ENCODE measurements at regions not wholly inside any gene's neighbourhood (a gene's known extent, or its start where the extent isn't known, plus 50 kb on each side); places are given as distances from the start of the nearest gene placed in this dataset.
"Not testable (repeated sequence)": the region's sequence is repeated elsewhere in the genome, so short reads cannot be mapped to it uniquely, and the experiment has no call there.

GRCh38 chr9:1880038-1880565 is 135.0 kb upstream of the SMARCA2 start:
- H3K9ac ChIP-seq (ENCODE audit: low read length in 5 of 5): no peak overlapping the region
- H3K4me1 ChIP-seq (ENCODE audit: control insufficient read depth in 5 of 5, insufficient read depth in 5 of 5, low read length in 5 of 5): peaks cover 0 to 8% (median 5%) of the 10 kb centered on the region in 5 donors
- H3K36me3 ChIP-seq (ENCODE audit: control insufficient read depth in 5 of 5, insufficient read depth in 5 of 5, low read length in 5 of 5): no peaks in the 10 kb centered on the region
- no peak overlapping the region for H3K27ac ChIP-seq (ENCODE audit: low read depth, low read length)
- no peaks in the 10 kb centered on the region for H3K27me3 ChIP-seq (ENCODE audit: control insufficient read depth in 5 of 5, insufficient read depth in 4 of 5, low read length in 5 of 5)
- no peak overlapping the region for H3K4me3 ChIP-seq (ENCODE audit: low read depth in 1 of 5, low read length in 5 of 5)
- no peaks in the 10 kb centered on the region for H3K9me3 ChIP-seq (ENCODE audit: control insufficient read depth in 5 of 5, low read length in 5 of 5)

GRCh38 chr9:1881708-1882295 is 133.3 kb upstream of the SMARCA2 start:
- Histone ChIP-seq H3K9ac (ENCODE audit: low read length in 5 of 5) (no peak overlapping the region), H3K27ac (ENCODE audit: low read depth, low read length) (no peak overlapping the region), H3K4me3 (ENCODE audit: low read depth in 1 of 5, low read length in 5 of 5) (no peak overlapping the region), H3K27me3 (ENCODE audit: control insufficient read depth in 5 of 5, insufficient read depth in 4 of 5, low read length in 5 of 5) (no peaks in the 10 kb centered on the region), H3K9me3 (ENCODE audit: control insufficient read depth in 5 of 5, low read length in 5 of 5) (no peaks in the 10 kb centered on the region), H3K4me1 (ENCODE audit: control insufficient read depth in 5 of 5, insufficient read depth in 5 of 5, low read length in 5 of 5) (peaks cover 0 to 8% (median 5%) of the 10 kb centered on the region in 5 donors), H3K36me3 (ENCODE audit: control insufficient read depth in 5 of 5, insufficient read depth in 5 of 5, low read length in 5 of 5) (no peaks in the 10 kb centered on the region)

DNA sequence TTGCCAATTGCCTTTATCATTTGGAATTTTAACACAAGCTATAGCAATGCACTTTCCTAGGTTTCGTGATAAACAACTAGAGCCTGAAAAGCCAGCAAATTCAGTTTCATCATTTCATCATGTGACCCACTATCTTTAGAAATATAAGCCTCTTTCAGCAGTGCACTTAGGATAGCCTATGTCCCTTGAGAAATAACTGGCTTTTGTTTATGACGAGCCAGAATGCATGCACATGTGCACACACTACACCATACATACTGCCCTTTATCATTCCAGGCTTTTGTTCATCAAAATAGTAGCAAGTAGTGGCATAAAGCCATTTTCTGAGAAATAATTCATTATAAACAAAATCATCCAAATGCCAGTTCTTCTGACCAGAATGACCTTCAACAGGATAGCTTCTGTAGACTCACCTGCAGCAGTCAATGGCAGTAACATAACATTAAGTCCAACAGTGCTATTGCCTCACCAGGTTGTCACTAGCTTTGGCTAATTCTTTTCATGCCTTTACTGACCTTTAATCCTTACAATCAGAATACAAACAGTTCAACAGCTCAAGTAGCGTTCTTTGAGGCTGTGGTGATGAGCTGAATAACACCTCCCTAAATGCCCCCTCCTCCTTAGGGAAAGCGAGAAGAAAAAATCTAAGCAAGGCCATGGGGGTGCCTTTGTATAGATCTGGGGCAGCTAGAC is 132.3 kb upstream of the SMARCA2 start:
- no peaks in the 10 kb centered on the region for H3K27me3 ChIP-seq (ENCODE audit: control insufficient read depth in 5 of 5, insufficient read depth in 4 of 5, low read length in 5 of 5)
- no peak overlapping the region for H3K27ac ChIP-seq (ENCODE audit: low read depth, low read length)
- no peaks in the 10 kb centered on the region for H3K36me3 ChIP-seq (ENCODE audit: control insufficient read depth in 5 of 5, insufficient read depth in 5 of 5, low read length in 5 of 5)
- no peaks in the 10 kb centered on the region for H3K9me3 ChIP-seq (ENCODE audit: control insufficient read depth in 5 of 5, low read length in 5 of 5)
- peaks cover 0 to 8% (median 4%) of the 10 kb centered on the region in 5 donors for H3K4me1 ChIP-seq (ENCODE audit: control insufficient read depth in 5 of 5, insufficient read depth in 5 of 5, low read length in 5 of 5)
- H3K4me3 ChIP-seq (ENCODE audit: low read depth in 1 of 5, low read length in 5 of 5): no peak overlapping the region
- H3K9ac ChIP-seq (ENCODE audit: low read length in 5 of 5): no peak overlapping the region

DNA sequence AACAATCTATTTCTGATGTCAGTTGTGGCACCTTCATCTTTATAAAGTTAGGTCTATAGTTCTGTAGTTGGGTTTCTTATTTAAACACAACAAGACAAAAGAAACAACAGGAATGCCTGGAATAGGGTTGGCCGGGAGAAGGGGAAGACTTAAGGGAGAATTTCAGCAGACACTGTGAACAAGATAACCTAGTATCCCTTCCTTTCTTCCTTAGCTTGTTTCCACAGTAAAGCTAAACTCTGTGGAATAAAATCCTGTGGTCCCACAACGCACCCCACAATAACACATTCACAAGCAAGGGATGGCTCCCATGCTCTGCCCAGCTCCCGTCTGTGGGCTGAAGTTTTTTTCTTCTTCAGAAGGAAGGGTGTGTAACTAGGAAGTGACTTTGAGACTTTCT is 124.9 kb upstream of the SMARCA2 start:
- H3K36me3 ChIP-seq (ENCODE audit: control insufficient read depth in 5 of 5, insufficient read depth in 5 of 5, low read length in 5 of 5): no peaks in the 10 kb centered on the region
- no peak overlapping the region for H3K4me3 ChIP-seq (ENCODE audit: low read depth in 1 of 5, low read length in 5 of 5)
- no peaks in the 10 kb centered on the region for H3K9me3 ChIP-seq (ENCODE audit: control insufficient read depth in 5 of 5, low read length in 5 of 5)
- H3K27ac ChIP-seq (ENCODE audit: low read depth, low read length): no peak overlapping the region
- H3K9ac ChIP-seq (ENCODE audit: low read length in 5 of 5): no peak overlapping the region
- no peaks in the 10 kb centered on the region for H3K27me3 ChIP-seq (ENCODE audit: control insufficient read depth in 5 of 5, insufficient read depth in 4 of 5, low read length in 5 of 5)
- no peaks in the 10 kb centered on the region for H3K4me1 ChIP-seq (ENCODE audit: control insufficient read depth in 5 of 5, insufficient read depth in 5 of 5, low read length in 5 of 5)

GRCh38 chr9:1890816-1891215 is 124.3 kb upstream of the SMARCA2 start:
- no peaks in the 10 kb centered on the region for H3K9me3 ChIP-seq (ENCODE audit: control insufficient read depth in 5 of 5, low read length in 5 of 5)
- no peaks in the 10 kb centered on the region for H3K4me1 ChIP-seq (ENCODE audit: control insufficient read depth in 5 of 5, insufficient read depth in 5 of 5, low read length in 5 of 5)
- no peak overlapping the region for H3K9ac ChIP-seq (ENCODE audit: low read length in 5 of 5)
- no peak overlapping the region for H3K27ac ChIP-seq (ENCODE audit: low read depth, low read length)
- H3K27me3 ChIP-seq (ENCODE audit: control insufficient read depth in 5 of 5, insufficient read depth in 4 of 5, low read length in 5 of 5): no peaks in the 10 kb centered on the region
- H3K36me3 ChIP-seq (ENCODE audit: control insufficient read depth in 5 of 5, insufficient read depth in 5 of 5, low read length in 5 of 5): no peaks in the 10 kb centered on the region
- no peak overlapping the region for H3K4me3 ChIP-seq (ENCODE audit: low read depth in 1 of 5, low read length in 5 of 5)

- not testable (repeated sequence) for H3K4me3 ChIP-seq (ENCODE audit: low read depth in 1 of 5, low read length in 5 of 5); H3K4me1 ChIP-seq (ENCODE audit: control insufficient read depth in 5 of 5, insufficient read depth in 5 of 5, low read length in 5 of 5); H3K27me3 ChIP-seq (ENCODE audit: control insufficient read depth in 5 of 5, insufficient read depth in 4 of 5, low read length in 5 of 5); H3K9ac ChIP-seq (ENCODE audit: low read length in 5 of 5); H3K27ac ChIP-seq (ENCODE audit: low read depth, low read length); H3K36me3 ChIP-seq (ENCODE audit: control insufficient read depth in 5 of 5, insufficient read depth in 5 of 5, low read length in 5 of 5)
- peaks cover 0 to 23% (median 21%) of the 10 kb centered on the region in 5 donors for H3K9me3 ChIP-seq (ENCODE audit: control insufficient read depth in 5 of 5, low read length in 5 of 5)
Measured at GRCh38 chr9:1903080-1903704, 112.0 kb upstream of the SMARCA2 start.

DNA sequence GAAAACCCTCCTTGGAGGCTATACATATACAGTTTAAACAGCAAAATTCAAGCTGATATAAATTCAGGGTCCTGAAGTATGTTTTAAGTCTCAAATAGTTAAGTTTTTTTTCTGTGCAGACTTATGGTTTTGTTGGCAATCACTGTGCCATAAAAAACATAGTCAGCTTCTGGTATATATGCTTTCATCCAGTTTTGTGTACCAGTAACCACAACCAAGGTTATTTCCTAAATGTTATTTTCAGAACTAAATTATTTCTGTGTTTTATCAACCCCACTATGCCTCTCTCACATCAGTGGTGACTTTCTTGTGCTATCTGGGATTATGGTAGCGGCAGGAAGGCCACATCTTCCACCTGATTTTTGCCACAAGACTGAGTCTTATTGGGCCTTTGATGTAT is 107.7 kb upstream of the SMARCA2 start:
- no peaks in the 10 kb centered on the region for H3K4me1 ChIP-seq (ENCODE audit: control insufficient read depth in 5 of 5, insufficient read depth in 5 of 5, low read length in 5 of 5)
- H3K4me3 ChIP-seq (ENCODE audit: low read depth in 1 of 5, low read length in 5 of 5): no peak overlapping the region
- no peaks in the 10 kb centered on the region for H3K36me3 ChIP-seq (ENCODE audit: control insufficient read depth in 5 of 5, insufficient read depth in 5 of 5, low read length in 5 of 5)
- H3K9ac ChIP-seq (ENCODE audit: low read length in 5 of 5): no peak overlapping the region
- H3K27ac ChIP-seq (ENCODE audit: low read depth, low read length): no peak overlapping the region
- H3K27me3 ChIP-seq (ENCODE audit: control insufficient read depth in 5 of 5, insufficient read depth in 4 of 5, low read length in 5 of 5): no peaks in the 10 kb centered on the region
- H3K9me3 ChIP-seq (ENCODE audit: control insufficient read depth in 5 of 5, low read length in 5 of 5): peaks cover 0 to 17% (median 13%) of the 10 kb centered on the region in 5 donors

GRCh38 chr9:1909322-1909721 is 105.8 kb upstream of the SMARCA2 start:
- no peaks in the 10 kb centered on the region for H3K36me3 ChIP-seq (ENCODE audit: control insufficient read depth in 5 of 5, insufficient read depth in 5 of 5, low read length in 5 of 5)
- peaks cover 0 to 2% (median 0%) of the 10 kb centered on the region in 5 donors for H3K9me3 ChIP-seq (ENCODE audit: control insufficient read depth in 5 of 5, low read length in 5 of 5)
- no peak overlapping the region for H3K9ac ChIP-seq (ENCODE audit: low read length in 5 of 5)
- H3K27ac ChIP-seq (ENCODE audit: low read depth, low read length): no peak overlapping the region
- no peaks in the 10 kb centered on the region for H3K27me3 ChIP-seq (ENCODE audit: control insufficient read depth in 5 of 5, insufficient read depth in 4 of 5, low read length in 5 of 5)
- no peaks in the 10 kb centered on the region for H3K4me1 ChIP-seq (ENCODE audit: control insufficient read depth in 5 of 5, insufficient read depth in 5 of 5, low read length in 5 of 5)
- no peak overlapping the region for H3K4me3 ChIP-seq (ENCODE audit: low read depth in 1 of 5, low read length in 5 of 5)

DNA sequence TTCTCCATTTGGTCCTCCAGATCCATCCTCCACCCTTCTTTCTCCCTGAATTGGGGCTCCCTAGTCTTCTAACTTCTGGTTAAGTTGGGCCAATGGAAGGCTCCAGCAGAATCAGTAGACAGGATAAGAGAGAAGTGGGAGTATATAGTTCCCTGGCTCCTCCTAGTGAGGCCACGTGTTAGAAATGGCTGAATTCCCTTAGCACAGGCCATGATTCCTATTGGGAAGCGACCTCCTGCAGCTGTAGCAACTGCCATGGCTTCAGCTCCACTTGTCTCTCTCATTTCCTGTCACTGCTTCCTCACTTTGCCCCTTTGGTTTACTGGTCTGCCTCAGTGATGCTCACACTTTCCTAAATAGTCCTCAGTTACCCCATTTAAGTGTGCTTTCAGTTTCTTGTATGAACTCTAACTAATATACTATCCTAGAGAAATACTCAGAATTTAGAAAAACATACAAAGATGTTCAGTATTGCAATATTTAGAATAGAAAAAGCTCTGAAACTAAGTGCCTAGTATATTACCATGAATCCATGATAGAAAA is 104.8 kb upstream of the SMARCA2 start:
- H3K9ac ChIP-seq (ENCODE audit: low read length in 5 of 5): no peak overlapping the region

More for the DNA sequence above, 104.8 kb upstream of the SMARCA2 start:
- Histone ChIP-seq H3K4me1 (ENCODE audit: control insufficient read depth in 5 of 5, insufficient read depth in 5 of 5, low read length in 5 of 5) (no peaks in the 10 kb centered on the region), H3K27ac (ENCODE audit: low read depth, low read length) (no peak overlapping the region), H3K9me3 (ENCODE audit: control insufficient read depth in 5 of 5, low read length in 5 of 5) (peaks cover 0 to 2% (median 0%) of the 10 kb centered on the region in 5 donors), H3K4me3 (ENCODE audit: low read depth in 1 of 5, low read length in 5 of 5) (no peak overlapping the region), H3K36me3 (ENCODE audit: control insufficient read depth in 5 of 5, insufficient read depth in 5 of 5, low read length in 5 of 5) (no peaks in the 10 kb centered on the region), H3K27me3 (ENCODE audit: control insufficient read depth in 5 of 5, insufficient read depth in 4 of 5, low read length in 5 of 5) (no peaks in the 10 kb centered on the region)
